Embryonic facial prominence (tissue), 1 donor: ENCODE measurements at regions not wholly inside any gene's neighbourhood (a gene's known extent, or its start where the extent isn't known, plus 50 kb on each side); places are given as distances from the start of the nearest gene placed in this dataset.
"Not testable (repeated sequence)": the region's sequence is repeated elsewhere in the genome, so short reads cannot be mapped to it uniquely, and the experiment has no call there.

Source experiments
- DNase-seq: peaks from one replicate; pipeline ENCODE4 v3.0.0-alpha.2; 2016; ENCODE audit errors: extremely low spot score

- no peak for DNase-seq
These were observed 649.6 kb downstream of the SPRY1 start for GRCh38 chr4:124046190-124046589.

- no peak for DNase-seq
These were observed 657.4 kb downstream of the SPRY1 start for GRCh38 chr4:124053872-124054538.

GRCh38 chr4:124055336-124055735 lies 657.2 kb downstream of the ANKRD50 start:
- DNase-seq = no peak

DNA sequence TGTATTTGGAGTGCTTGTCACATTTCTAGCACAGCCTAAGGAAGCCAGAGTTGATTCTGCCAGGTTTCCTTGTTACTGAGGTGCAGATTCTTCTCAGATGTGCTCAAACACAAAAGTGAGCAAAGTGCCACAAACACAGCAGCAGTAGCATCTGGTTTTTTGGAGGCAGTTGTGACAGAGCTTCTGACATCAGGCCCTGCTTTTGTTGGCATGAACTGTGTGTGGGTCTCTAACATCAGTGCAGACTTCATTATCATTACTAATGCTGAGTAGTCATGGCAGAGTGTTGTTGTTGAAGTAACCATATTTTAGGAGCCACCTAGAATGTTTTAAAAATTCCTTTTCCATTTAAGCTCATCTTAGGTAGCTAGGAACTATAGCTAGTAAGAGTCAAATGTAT lies 656.6 kb downstream of the ANKRD50 start:
- no peak for DNase-seq

- no peak for DNase-seq
These were observed 652.1 kb downstream of the ANKRD50 start for GRCh38 chr4:124060261-124060918.

DNA sequence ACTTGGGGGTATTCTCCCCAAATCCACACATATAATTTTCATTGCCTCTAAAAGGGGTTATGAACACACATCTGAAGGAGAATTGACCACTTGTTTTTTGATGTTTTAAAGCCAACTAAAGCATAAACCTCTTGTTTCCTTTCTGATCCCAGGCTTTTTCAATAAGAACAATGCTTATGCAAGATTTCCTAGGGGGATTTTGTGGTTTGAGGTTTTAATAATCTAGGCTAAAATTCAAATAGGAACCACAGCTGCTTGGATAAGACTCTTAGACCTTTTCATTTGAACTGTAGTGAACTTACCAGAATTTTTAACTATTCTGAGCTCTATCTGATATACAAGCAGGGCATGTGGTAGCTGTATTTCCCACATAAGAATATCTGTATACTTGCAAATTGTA lies 651.1 kb downstream of the ANKRD50 start:
- peak; percentile 40 for DNase-seq

DNA sequence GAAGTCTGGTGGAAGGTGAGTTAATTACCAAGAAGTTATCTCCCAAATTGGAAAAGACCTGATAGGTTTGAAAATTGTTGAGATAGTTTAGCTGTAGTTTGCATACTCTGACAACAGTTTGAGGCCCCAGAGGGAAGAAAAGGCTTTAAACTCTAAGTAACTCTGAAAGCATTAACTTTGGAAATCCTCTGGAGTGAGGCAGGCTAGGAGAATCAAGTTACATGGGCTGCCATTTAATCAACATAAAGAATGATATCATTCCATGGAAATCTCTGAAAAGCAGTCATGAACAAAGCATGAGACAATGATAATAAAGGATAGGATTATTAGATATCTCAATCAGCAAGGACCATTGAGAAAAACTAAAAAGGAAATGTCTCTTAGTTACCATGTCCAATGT lies 647.1 kb downstream of the ANKRD50 start:
- DNase-seq = no peak

- DNase-seq = no peak
These were observed 646.6 kb downstream of the ANKRD50 start for GRCh38 chr4:124065936-124066335.

DNA sequence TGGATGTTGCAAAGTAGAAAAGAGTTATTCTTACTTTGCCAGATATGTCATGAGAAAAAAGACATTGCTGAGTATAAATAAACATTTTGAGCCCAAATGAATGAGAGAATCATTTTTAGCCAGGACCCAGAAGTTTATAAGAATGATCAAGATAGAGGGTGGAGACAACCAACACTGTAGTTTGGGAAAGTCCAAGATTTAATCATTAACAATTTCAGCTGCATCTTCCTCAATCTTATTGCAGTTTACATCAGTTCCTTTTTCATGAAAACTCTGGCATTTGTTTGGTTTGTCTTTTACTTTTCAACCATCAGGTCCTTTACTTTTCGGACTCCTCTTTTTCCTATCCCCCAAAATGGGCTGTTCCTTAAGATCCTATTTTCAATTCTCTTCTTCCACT lies 645.9 kb downstream of the ANKRD50 start:
- no peak for DNase-seq

- no peak for DNase-seq
These were observed 645.5 kb downstream of the ANKRD50 start for GRCh38 chr4:124067046-124067445.

DNA sequence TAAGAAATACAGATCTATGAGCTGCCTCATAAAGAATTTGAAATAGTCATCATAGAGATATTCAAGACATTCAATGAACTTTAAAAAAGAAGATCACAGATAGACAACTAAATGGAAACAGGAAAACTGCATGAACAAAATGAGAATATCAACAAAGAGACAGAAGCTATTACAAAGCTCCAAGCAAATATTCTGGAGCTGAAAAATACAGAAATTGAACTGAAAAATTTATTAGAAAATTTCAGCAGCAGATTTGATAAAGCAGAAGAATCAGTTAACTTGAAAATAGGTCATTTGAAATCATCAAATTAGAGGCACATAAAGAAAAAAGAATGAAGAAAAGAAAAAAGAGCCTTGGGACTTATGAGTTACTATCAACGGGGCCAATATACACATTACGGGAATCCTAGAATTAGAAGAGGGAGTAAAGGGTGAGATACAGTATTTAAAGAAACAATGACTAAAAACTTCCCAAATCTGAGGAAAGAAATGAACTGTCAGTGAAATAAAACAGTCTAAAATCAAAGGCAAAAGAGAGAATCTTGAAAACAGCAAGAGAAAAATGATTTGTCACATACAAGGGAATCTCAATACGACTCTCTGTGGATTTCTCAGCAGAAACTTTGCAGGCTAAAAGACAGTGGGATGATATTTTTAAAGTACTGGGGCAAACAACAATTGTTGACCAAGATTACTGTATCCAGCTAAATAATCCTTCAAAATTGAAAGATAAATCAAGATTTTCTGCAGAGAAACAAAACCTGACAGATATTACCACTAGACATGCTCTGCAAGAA lies 641.6 kb downstream of the ANKRD50 start:
- no peak for DNase-seq

GRCh38 chr4:124075276-124075675 lies 637.3 kb downstream of the ANKRD50 start:
- DNase-seq = not testable (repeated sequence)

DNA sequence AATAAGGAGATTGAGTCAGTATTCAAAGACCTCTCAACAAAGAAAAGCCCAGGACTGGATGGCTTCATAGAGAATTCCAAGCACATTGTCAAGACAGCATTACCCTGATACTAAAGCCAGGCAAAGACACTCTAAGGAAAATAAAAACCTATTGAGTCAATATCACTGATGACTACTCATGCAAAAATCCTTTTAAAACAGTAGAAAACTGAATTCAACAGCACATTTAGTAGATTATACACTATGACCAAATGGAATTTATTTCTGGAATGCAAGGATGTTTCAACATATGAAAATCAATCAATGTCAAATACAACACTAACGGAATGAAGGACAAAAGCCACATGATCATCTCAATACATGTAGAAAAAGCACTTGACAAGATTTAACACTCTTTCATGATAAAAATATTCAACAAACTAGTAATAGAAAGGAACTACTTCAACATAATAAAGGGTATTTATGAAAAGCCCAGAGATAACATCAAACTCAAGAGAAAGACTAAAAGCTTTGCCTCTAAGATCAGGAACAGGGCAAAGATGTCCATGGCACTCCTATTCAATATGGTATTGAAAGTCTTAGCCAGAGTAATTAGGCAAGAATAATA lies 633.3 kb downstream of the ANKRD50 start:
- no peak for DNase-seq

DNA sequence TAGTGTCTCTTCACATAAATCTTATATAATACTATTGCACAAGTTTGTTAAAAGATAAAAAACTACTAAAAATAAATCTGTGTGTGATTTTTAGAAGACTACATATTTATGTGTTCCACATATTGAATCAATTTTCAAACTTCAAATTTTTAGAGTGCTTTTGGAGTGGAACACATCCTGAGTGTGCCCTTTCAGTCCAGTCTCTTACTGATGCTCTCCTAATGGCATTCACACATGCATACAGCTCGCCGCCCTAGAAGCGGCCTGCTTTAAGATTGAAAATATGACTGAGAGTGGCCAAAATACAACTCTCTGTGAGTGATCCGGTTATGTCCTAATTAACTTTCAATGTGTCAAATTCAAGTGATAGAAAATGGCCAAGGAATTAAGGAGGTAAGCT lies 628.8 kb downstream of the ANKRD50 start:
- no peak for DNase-seq

DNA sequence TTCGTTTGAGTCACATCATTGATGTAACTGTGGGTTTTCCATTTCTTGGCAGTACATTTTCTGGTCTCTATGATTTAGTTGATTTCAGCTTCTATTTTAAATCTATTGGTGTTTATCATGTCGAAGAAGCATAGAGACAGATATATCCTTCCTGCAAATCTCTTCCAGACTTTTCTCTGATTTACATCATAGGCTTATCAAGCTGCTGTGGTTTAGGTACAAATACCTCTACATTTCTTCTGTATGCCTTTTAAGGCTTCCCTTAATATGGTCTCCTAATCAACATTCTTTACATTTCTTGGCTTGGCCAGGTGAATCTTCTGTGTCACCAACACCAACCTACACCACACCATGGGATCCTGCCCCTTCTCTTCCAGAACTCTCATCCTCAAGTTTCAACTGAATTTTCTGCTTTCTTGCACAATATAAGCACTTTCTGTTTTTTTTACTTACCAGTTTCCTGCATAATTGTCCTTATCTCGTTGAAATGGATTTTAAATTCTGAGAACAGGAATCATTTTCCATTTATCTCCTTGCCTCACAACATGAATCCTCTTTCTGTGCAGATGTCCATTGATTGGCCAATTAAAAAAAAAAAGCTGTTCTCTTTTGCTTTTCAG lies 626.9 kb downstream of the ANKRD50 start:
- DNase-seq = no peak

GRCh38 chr4:124090021-124090420 lies 622.5 kb downstream of the ANKRD50 start:
- DNase-seq = no peak

DNA sequence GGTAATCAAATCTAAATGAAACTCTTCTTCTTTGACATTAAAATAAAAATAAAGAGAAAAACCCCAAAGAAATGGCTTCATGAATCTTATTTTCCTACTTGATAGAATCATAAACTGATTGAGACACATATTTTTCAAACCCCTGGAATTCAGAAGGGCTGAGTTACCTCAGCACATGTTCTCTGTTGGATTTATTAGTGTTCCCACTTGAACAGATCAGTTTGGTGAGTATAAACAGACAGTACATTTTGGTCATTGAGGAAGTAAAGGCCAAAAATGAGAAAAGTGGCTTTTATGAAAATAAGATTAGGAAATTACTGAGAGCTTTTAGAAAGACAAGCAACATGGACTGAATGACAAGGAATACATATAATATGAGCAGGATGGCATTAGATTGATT lies 620.4 kb downstream of the ANKRD50 start:
- no peak for DNase-seq

DNA sequence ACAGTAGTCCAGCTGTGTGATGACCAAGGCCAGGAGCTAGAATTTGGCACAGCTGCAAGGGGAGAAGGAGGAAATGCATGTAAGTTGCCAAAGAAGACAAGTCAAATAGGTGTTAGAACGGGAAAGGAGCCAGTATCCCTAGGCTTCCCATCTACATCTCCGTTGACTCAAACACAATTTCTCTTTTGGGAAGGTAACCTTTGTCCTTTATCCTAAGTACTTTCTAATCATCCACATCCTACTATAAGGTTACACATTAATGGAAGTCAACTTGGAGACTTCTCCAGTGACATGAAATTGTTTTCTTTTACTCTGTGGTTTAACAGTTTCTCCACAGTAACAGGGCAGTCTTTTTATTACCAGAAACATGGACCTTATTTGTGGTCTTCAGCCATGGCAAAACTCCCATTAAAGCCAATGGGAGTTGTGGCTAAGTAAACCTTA lies 620.0 kb downstream of the ANKRD50 start:
- no peak for DNase-seq

DNA sequence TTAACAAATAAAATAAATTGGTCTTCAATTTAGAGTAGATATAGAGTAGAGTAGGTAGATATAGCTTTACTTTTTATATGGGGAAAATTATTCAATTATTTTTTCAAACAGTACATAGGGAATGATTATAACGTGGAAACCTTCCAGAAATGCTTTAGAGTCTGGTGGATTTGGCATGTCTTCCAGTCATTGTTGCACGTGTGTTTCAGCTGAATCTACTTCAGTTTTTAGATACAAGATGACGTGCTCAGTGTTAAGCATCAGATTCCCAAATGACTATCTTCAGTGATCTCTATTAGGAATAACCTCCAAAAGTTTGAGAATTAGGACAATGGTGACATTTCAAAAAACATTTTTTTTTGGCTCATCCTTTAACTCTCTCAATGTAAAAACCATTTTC lies 616.9 kb downstream of the ANKRD50 start:
- DNase-seq = no peak

DNA sequence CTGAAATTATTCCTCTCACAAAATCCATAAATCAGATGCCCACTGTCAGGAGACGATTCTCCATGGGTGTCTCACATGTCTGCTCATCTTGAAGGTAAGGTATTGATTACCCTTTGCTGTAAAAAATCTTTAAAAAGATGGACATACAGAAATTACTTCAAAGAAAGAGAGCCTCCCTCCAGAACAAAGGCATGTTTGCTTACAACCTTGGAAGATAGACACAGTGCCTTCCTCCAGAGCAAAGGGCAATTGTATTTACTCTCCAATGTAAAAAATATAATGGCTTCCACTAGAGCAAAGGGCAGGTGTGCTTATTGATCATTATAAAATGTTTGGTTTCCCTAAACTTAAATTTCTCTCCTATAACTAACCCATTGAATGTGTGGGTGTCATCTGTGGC lies 616.2 kb downstream of the ANKRD50 start:
- DNase-seq = no peak

- DNase-seq = no peak
These were observed 615.1 kb downstream of the ANKRD50 start for GRCh38 chr4:124097447-124097846.

GRCh38 chr4:124104101-124104500 lies 608.4 kb downstream of the ANKRD50 start:
- no peak for DNase-seq
